Colonic mucosa (tissue), 4 donors: ENCODE measurements at regions not wholly inside any gene's neighbourhood (a gene's known extent, or its start where the extent isn't known, plus 50 kb on each side); places are given as distances from the start of the nearest gene placed in this dataset.
"Not testable (repeated sequence)": the region's sequence is repeated elsewhere in the genome, so short reads cannot be mapped to it uniquely, and the experiment has no call there.

Experiments used
- DNase-seq: peaks from one replicate; pipeline ENCODE4 v3.0.0-alpha.2; 2020
- H3K27ac ChIP-seq: fragments of 200-600 bp; one replicate; pipeline ENCODE4 v1.8.0; 2021
- H3K27me3 ChIP-seq: fragments of 200-600 bp; one replicate; pipeline ENCODE4 v1.8.0; 2021
- H3K36me3 ChIP-seq: fragments of 200-600 bp; one replicate; pipeline ENCODE4 v1.8.0; 2021
- H3K4me1 ChIP-seq: fragments of 200-600 bp; one replicate; pipeline ENCODE4 v1.8.0; 2021; ENCODE audit warnings: mild to moderate bottlenecking
- H3K4me3 ChIP-seq: fragments of 200-600 bp; one replicate; pipeline ENCODE4 v1.8.0; 2021
- H3K9ac ChIP-seq, 2 donors: one replicate each; pipeline ENCODE4 v1.7.0; 2013; ENCODE audit warnings: control low read depth in 2 of 2, low read depth in 2 of 2, low read length in 2 of 2
- H3K9me3 ChIP-seq: fragments of 200-600 bp; one replicate; pipeline ENCODE4 v1.8.0; 2021
- intact Hi-C: fragments of 100-400 bp; cut with DNase I; formaldehyde crosslinking; loops from one replicate; pipeline ENCODE4 v1.14.1; 2022
- TF ChIP-seq, protein P1 (sequence below): fragments of 200-600 bp; IDR thresholded peaks from one replicate; pipeline ENCODE4 v1.8.0; 2022; ENCODE audit warnings: antibody characterized with exemption, mild to moderate bottlenecking
- donor health status: healthy.
- donor health status: DM: no; HTN: no; CAD: no.
- donor health status: DM: no; HTN: no; CAD: no.

DNA sequence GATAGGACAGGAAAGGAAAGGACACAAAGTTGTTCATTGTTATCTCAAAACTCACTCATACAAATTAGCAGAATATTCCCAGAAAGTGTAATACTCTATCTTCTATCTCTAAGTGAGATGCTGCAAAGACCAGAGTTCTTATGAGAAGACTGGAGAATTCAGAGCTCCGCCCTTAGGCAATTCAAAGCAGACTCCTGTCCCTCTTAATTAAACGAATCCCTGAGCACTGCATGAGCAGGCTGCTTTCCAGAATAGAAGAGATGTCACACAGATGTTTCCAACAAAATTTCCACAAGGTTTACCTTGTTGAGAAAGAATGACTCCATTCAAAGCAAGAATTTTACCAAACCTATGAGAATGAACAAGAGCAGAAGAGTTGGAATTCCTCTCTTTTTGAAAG is 630.8 kb upstream of the INTU start:
- TF ChIP-seq, protein P1, sequence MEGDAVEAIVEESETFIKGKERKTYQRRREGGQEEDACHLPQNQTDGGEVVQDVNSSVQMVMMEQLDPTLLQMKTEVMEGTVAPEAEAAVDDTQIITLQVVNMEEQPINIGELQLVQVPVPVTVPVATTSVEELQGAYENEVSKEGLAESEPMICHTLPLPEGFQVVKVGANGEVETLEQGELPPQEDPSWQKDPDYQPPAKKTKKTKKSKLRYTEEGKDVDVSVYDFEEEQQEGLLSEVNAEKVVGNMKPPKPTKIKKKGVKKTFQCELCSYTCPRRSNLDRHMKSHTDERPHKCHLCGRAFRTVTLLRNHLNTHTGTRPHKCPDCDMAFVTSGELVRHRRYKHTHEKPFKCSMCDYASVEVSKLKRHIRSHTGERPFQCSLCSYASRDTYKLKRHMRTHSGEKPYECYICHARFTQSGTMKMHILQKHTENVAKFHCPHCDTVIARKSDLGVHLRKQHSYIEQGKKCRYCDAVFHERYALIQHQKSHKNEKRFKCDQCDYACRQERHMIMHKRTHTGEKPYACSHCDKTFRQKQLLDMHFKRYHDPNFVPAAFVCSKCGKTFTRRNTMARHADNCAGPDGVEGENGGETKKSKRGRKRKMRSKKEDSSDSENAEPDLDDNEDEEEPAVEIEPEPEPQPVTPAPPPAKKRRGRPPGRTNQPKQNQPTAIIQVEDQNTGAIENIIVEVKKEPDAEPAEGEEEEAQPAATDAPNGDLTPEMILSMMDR: no peak
- Histone ChIP-seq H3K9ac (no peak overlapping the region), H3K27ac (no peak overlapping the region), H3K4me3 (no peak overlapping the region), H3K9me3 (no peaks in the 10 kb centered on the region), H3K36me3 (no peaks in the 10 kb centered on the region), H3K4me1 (no peaks in the 10 kb centered on the region), H3K27me3 (no peaks in the 10 kb centered on the region)
- intact Hi-C loops: no loop called here
- DNase-seq: no peak

DNA sequence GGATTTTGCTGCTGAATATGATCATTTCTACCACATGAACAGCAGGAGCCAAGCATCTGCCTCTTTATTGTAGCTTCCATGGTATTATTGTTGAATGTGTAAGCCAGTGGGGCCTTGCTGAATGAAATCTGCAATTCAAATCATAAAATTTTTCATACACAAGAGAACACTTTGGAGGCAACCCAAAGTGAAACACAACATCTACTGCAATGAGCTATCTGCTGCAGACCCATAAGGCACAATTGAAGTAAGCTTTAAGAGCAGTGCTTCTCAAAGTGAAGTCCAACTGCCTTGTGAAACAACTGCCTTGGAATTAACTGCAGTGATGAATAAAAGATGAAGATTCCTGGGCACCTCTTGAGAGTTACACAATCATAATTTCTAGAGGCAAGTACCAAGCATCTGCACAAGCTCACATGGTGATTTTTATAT is 626.3 kb upstream of the INTU start:
- Histone ChIP-seq H3K9ac (no peak overlapping the region), H3K4me3 (no peak overlapping the region), H3K27ac (no peak overlapping the region), H3K27me3 (no peaks in the 10 kb centered on the region), H3K36me3 (no peaks in the 10 kb centered on the region), H3K4me1 (no peaks in the 10 kb centered on the region), H3K9me3 (no peaks in the 10 kb centered on the region)
- DNase-seq: no peak
- intact Hi-C loops: no loop called here
- TF ChIP-seq, protein P1: no peak

DNA sequence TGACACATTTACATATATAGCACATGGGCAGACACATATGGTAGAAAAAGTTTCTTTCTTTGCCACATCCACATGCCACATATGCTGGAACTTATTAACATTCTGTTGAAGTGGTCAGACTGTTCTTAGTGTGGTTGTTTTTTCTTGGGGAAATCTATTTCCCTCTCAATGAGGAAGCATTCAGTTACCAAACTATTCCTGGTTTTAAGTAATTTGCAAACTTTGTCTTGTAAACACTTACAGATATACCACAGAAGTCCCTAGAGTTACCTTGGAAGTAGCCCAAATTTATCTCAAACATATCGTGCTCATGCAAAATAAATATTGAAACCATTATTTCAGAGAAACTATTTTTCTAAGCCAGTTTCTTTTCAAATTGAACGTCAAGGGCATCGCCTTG is 625.5 kb upstream of the INTU start:
- Histone ChIP-seq H3K4me3 (no peak overlapping the region), H3K36me3 (no peaks in the 10 kb centered on the region), H3K27ac (no peak overlapping the region), H3K9me3 (no peaks in the 10 kb centered on the region), H3K27me3 (no peaks in the 10 kb centered on the region), H3K4me1 (no peaks in the 10 kb centered on the region), H3K9ac (no peak overlapping the region)
- no peak for DNase-seq
- intact Hi-C loops: no loop called here
- TF ChIP-seq, protein P1: no peak

DNA sequence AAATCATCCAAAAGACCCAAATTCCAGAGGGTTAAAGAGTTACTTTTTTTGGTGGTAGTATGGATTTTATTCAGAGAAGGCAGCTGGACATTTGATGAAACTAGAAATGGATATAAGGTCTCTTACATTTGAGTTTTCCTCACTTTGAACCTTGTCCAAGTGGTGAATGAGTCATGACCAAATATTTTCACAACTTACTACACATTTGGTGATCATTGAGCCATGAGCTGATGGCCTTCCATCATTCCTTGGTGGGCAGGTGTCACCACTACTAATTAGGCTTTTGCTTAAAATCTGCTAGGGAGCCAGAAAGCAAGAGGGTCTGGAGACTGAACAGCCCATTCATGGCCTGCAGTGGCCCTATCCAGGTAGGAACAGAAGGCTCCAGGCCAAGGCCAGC is 620.2 kb upstream of the INTU start:
- H3K9ac ChIP-seq: no peak overlapping the region
- H3K27me3 ChIP-seq: no peaks in the 10 kb centered on the region
- H3K27ac ChIP-seq: no peak overlapping the region
- DNase-seq: no peak
- H3K4me3 ChIP-seq: no peak overlapping the region
- H3K4me1 ChIP-seq: no peaks in the 10 kb centered on the region
- TF ChIP-seq, protein P1: no peak
- no peaks in the 10 kb centered on the region for H3K9me3 ChIP-seq
- intact Hi-C loops: no loop called here
- no peaks in the 10 kb centered on the region for H3K36me3 ChIP-seq

DNA sequence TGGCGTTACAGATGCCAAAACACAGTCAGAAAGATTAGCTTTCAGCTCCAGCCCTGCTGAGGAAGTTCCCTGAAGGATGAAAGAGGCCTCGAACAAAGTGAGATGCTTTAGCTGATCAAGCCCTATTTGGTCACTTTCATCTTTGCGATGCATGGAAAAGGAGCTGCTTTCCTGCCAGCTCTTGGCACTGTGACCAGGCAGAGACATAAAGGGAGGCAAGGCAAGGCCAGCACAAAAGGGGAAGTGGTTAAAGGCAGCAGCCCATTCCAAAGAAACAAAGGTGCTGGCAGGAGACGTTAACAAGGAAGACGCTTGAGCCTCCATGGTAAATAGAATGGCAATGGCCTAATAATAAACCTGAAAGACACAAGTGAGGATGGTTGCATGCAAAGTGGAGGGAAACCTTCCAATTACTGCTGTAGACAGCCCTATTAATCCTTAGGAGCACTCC is 617.1 kb upstream of the INTU start:
- no peaks in the 10 kb centered on the region for H3K27me3 ChIP-seq
- H3K9me3 ChIP-seq: no peaks in the 10 kb centered on the region
- H3K36me3 ChIP-seq: no peaks in the 10 kb centered on the region
- intact Hi-C loops: no loop called here
- TF ChIP-seq, protein P1: no peak
- H3K27ac ChIP-seq: no peak overlapping the region
- no peak for DNase-seq
- no peak overlapping the region for H3K9ac ChIP-seq
- no peaks in the 10 kb centered on the region for H3K4me1 ChIP-seq
- H3K4me3 ChIP-seq: no peak overlapping the region

DNA sequence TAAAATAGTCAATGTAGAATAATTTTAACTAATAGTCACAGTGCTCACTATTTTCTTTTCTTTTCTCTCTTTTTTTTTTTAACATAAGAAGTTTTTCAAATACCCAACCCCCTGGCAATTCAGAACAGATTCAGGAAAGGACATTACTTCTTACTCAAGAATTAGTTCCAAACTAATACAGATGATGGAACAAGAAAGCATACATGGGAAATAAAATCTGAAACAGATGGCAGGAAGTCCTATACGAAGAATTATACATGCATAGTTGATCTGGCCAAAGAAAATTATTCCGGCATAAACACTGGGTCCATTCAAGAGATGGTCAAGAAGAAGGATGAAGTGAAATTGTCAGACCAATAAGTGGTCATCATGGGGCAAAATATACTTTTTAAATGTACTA is 614.4 kb upstream of the INTU start:
- Histone ChIP-seq H3K27ac (no peak overlapping the region), H3K9ac (no peak overlapping the region), H3K4me1 (no peaks in the 10 kb centered on the region), H3K36me3 (no peaks in the 10 kb centered on the region), H3K4me3 (no peak overlapping the region), H3K9me3 (no peaks in the 10 kb centered on the region), H3K27me3 (no peaks in the 10 kb centered on the region)
- intact Hi-C loops: no loop called here
- no peak for DNase-seq
- TF ChIP-seq, protein P1: no peak

DNA sequence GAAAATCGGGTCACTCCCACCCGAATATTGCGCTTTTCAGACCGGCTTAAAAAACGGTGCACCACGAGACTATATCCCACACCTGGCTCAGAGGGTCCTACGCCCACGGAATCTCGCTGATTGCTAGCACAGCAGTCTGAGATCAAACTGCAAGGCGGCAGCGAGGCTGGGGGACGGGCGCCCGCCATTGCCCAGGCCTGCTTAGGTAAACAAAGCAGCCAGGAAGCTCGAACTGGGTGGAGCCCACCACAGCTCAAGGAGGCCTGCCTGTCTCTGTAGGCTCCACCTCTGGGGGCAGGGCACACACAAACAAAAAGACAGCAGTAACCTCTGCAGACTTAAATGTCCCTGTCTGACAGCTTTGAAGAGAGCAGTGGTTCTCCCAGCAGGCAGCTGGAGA is 611.9 kb upstream of the INTU start:
- H3K9me3 ChIP-seq, H3K27me3 ChIP-seq, H3K27ac ChIP-seq, DNase-seq, H3K9ac ChIP-seq, intact Hi-C loops, H3K4me1 ChIP-seq, H3K4me3 ChIP-seq, H3K36me3 ChIP-seq: not testable (repeated sequence)
